ENCODE measurements at regions not wholly inside any gene's neighbourhood (a gene's known extent, or its start where the extent isn't known, plus 50 kb on each side); places are given as distances from the start of the nearest gene placed in this dataset.
A peak's percentile ranks its signal among the peaks of the same experiment; 100 is the strongest.
"Not testable (repeated sequence)": the region's sequence is repeated elsewhere in the genome, so short reads cannot be mapped to it uniquely, and the experiment has no call there.

GRCh38 chr10:15921423-15921945, 61.2 kb upstream of the MINDY3 start:
- H3K36me3 ChIP-seq (ENCODE audit: control insufficient read depth, insufficient read depth, low read length); H3K27me3 ChIP-seq (ENCODE audit: control insufficient read depth, insufficient read depth, low read length); H3K9me3 ChIP-seq (ENCODE audit: control insufficient read depth, insufficient read depth, low read depth, low read length); H3K4me1 ChIP-seq (ENCODE audit: control insufficient read depth, insufficient read depth, low read length); H3K4me3 ChIP-seq (ENCODE audit: low read depth, low read length); H3K9ac ChIP-seq (ENCODE audit: low read length); H3K27ac ChIP-seq (ENCODE audit: low read depth, low read length): not testable (repeated sequence)

DNA sequence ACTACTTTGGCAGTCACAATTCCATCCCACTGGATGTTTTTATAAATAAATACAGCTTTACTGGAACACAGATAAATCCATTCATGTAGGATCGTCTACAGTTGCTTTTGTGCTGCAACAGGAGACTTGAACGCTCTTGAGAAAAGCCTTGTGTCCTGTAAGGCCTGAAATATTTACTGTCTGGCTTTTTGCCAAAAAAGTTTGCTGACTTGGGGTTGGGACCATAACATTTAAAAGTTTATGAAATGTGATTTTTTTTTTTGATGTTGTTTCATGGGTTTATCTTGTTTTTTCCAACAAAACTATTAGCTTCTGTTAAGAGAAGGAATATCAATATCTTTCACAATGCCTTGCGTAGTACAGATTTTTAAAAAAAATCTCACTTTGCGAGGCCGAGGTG, 71.1 kb upstream of the MINDY3 start:
- no peaks in the 10 kb centered on the region for H3K27me3 ChIP-seq (ENCODE audit: control insufficient read depth, insufficient read depth, low read length)
- no peak overlapping the region for H3K9ac ChIP-seq (ENCODE audit: low read length)
- H3K36me3 ChIP-seq (ENCODE audit: control insufficient read depth, insufficient read depth, low read length) = no peaks in the 10 kb centered on the region
- H3K4me3 ChIP-seq (ENCODE audit: low read depth, low read length) = no peak overlapping the region
- H3K9me3 ChIP-seq (ENCODE audit: control insufficient read depth, insufficient read depth, low read depth, low read length) = 0 out of 2 replicates have a peak, but pooled peaks cover 2% of the 10 kb centered on the region
- no peak overlapping the region for H3K27ac ChIP-seq (ENCODE audit: low read depth, low read length)
- H3K4me1 ChIP-seq (ENCODE audit: control insufficient read depth, insufficient read depth, low read length) = no peaks in the 10 kb centered on the region

- not testable (repeated sequence) for H3K36me3 ChIP-seq (ENCODE audit: control insufficient read depth, insufficient read depth, low read length); H3K9me3 ChIP-seq (ENCODE audit: control insufficient read depth, insufficient read depth, low read depth, low read length); H3K4me3 ChIP-seq (ENCODE audit: low read depth, low read length); H3K27me3 ChIP-seq (ENCODE audit: control insufficient read depth, insufficient read depth, low read length); H3K9ac ChIP-seq (ENCODE audit: low read length); H3K27ac ChIP-seq (ENCODE audit: low read depth, low read length); H3K4me1 ChIP-seq (ENCODE audit: control insufficient read depth, insufficient read depth, low read length)
Observed at GRCh38 chr10:15939543-15939942, 79.2 kb upstream of the MINDY3 start.

- H3K27ac ChIP-seq (ENCODE audit: low read depth, low read length) = no peak overlapping the region
- no peaks in the 10 kb centered on the region for H3K4me1 ChIP-seq (ENCODE audit: control insufficient read depth, insufficient read depth, low read length)
- no peak overlapping the region for H3K9ac ChIP-seq (ENCODE audit: low read length)
Observed at GRCh38 chr10:15943426-15943825, 83.1 kb upstream of the MINDY3 start.

DNA sequence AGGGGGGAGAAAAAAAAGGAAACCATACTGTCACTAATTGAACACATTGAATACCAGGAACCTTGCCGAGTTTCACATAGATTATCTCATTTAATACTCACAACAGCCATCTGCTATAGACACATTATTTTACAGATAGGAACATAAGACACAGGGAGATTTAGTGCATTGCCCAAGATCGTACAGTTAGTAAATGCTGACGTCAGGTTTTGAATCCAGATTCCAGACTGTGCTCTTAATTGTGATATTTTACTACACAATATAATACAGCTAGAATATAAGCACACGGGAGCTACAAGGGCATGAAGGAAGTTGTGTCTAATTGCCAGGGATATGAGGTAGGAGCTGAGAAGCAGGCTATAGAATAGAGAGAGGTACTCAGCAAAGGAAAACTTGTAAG, 93.9 kb upstream of the MINDY3 start:
- H3K36me3 ChIP-seq (ENCODE audit: control insufficient read depth, insufficient read depth, low read length) = no peaks in the 10 kb centered on the region
- H3K9ac ChIP-seq (ENCODE audit: low read length) = no peak overlapping the region
- H3K27ac ChIP-seq (ENCODE audit: low read depth, low read length) = no peak overlapping the region
- H3K9me3 ChIP-seq (ENCODE audit: control insufficient read depth, insufficient read depth, low read depth, low read length) = no peaks in the 10 kb centered on the region
- no peak overlapping the region for H3K4me3 ChIP-seq (ENCODE audit: low read depth, low read length)
- H3K27me3 ChIP-seq (ENCODE audit: control insufficient read depth, insufficient read depth, low read length) = no peaks in the 10 kb centered on the region
- no peaks in the 10 kb centered on the region for H3K4me1 ChIP-seq (ENCODE audit: control insufficient read depth, insufficient read depth, low read length)

More at GRCh38 chr10:15943426-15943825, 83.1 kb upstream of the MINDY3 start:
- H3K9me3 ChIP-seq (ENCODE audit: control insufficient read depth, insufficient read depth, low read depth, low read length) = peaks cover 3% of the 10 kb centered on the region; the same call in 1 of the 2 replicates
- H3K27me3 ChIP-seq (ENCODE audit: control insufficient read depth, insufficient read depth, low read length) = no peaks in the 10 kb centered on the region
- no peaks in the 10 kb centered on the region for H3K36me3 ChIP-seq (ENCODE audit: control insufficient read depth, insufficient read depth, low read length)
- no peak overlapping the region for H3K4me3 ChIP-seq (ENCODE audit: low read depth, low read length)

GRCh38 chr10:15960277-15960676, 100.0 kb upstream of the MINDY3 start:
- H3K36me3 ChIP-seq (ENCODE audit: control insufficient read depth, insufficient read depth, low read length) = no peaks in the 10 kb centered on the region
- no peaks in the 10 kb centered on the region for H3K4me1 ChIP-seq (ENCODE audit: control insufficient read depth, insufficient read depth, low read length)
- no peak overlapping the region for H3K27ac ChIP-seq (ENCODE audit: low read depth, low read length)
- no peak overlapping the region for H3K4me3 ChIP-seq (ENCODE audit: low read depth, low read length)
- H3K9ac ChIP-seq (ENCODE audit: low read length) = no peak overlapping the region
- H3K9me3 ChIP-seq (ENCODE audit: control insufficient read depth, insufficient read depth, low read depth, low read length) = no peaks in the 10 kb centered on the region
- no peaks in the 10 kb centered on the region for H3K27me3 ChIP-seq (ENCODE audit: control insufficient read depth, insufficient read depth, low read length)

DNA sequence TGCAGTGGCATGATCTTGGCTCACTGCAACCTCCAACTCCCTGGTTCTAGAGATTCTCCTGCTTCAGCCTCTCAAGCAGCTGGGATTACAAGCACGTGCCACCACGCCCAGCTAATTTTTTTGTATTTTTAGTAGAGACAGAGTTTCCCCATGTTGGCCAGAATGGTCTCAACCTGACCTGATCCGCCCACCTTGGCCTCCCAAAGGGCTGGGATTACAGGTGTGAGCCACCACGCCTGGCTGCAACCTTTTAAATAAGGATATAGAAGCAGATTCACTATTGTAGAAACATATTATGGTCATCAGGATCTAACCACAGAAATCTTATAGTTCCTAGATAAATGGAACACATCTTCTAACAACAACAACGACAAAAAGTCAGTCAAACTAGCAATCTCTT, 112.4 kb upstream of the MINDY3 start:
- H3K36me3 ChIP-seq (ENCODE audit: control insufficient read depth, insufficient read depth, low read length); H3K27me3 ChIP-seq (ENCODE audit: control insufficient read depth, insufficient read depth, low read length); H3K9me3 ChIP-seq (ENCODE audit: control insufficient read depth, insufficient read depth, low read depth, low read length); H3K4me1 ChIP-seq (ENCODE audit: control insufficient read depth, insufficient read depth, low read length); H3K27ac ChIP-seq (ENCODE audit: low read depth, low read length); H3K9ac ChIP-seq (ENCODE audit: low read length); H3K4me3 ChIP-seq (ENCODE audit: low read depth, low read length): not testable (repeated sequence)

DNA sequence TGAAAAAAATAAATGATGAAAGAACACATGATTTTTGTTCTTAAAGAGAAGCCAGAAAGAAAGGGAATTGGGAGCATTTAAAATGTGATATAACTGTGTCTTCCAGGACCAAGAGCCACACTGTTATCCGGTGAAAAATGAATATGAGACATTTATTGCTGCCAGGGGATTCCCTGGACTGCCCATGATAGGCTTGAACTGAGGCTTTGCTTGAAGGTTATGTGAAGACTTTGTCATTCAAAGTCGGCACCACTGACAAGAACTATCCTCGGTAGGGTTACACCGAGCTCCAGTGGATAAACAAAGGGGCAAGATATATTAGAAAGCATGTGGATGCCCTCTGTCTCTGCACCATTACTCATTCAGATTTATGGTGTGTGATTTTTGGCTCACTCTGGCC, 125.4 kb upstream of the MINDY3 start:
- Histone ChIP-seq H3K4me1 (ENCODE audit: control insufficient read depth, insufficient read depth, low read length) (peaks cover 2% of the 10 kb centered on the region; the same call in 1 of the 2 replicates), H3K9me3 (ENCODE audit: control insufficient read depth, insufficient read depth, low read depth, low read length) (0 out of 2 replicates have a peak, but pooled peaks cover 2% of the 10 kb centered on the region), H3K27ac (ENCODE audit: low read depth, low read length) (no peak overlapping the region), H3K27me3 (ENCODE audit: control insufficient read depth, insufficient read depth, low read length) (no peaks in the 10 kb centered on the region), H3K4me3 (ENCODE audit: low read depth, low read length) (no peak overlapping the region), H3K9ac (ENCODE audit: low read length) (no peak overlapping the region), H3K36me3 (ENCODE audit: control insufficient read depth, insufficient read depth, low read length) (no peaks in the 10 kb centered on the region)

- Histone ChIP-seq H3K9ac (ENCODE audit: low read length) (no peak overlapping the region), H3K4me3 (ENCODE audit: low read depth, low read length) (no peak overlapping the region), H3K4me1 (ENCODE audit: control insufficient read depth, insufficient read depth, low read length) (peaks cover 17% of the 10 kb centered on the region), H3K27me3 (ENCODE audit: control insufficient read depth, insufficient read depth, low read length) (no peaks in the 10 kb centered on the region), H3K9me3 (ENCODE audit: control insufficient read depth, insufficient read depth, low read depth, low read length) (0 out of 2 replicates have a peak, but pooled peaks cover 5% of the 10 kb centered on the region), H3K27ac (ENCODE audit: low read depth, low read length) (peak overlapping the region; percentile 70; the same call in 1 of the 2 replicates), H3K36me3 (ENCODE audit: control insufficient read depth, insufficient read depth, low read length) (no peaks in the 10 kb centered on the region)
Observed at GRCh38 chr10:15990535-15991129, 130.3 kb upstream of the MINDY3 start.

GRCh38 chr10:15997313-15997712, 137.0 kb upstream of the MINDY3 start:
- Histone ChIP-seq H3K36me3 (ENCODE audit: control insufficient read depth, insufficient read depth, low read length) (no peaks in the 10 kb centered on the region), H3K4me3 (ENCODE audit: low read depth, low read length) (no peak overlapping the region), H3K9ac (ENCODE audit: low read length) (no peak overlapping the region), H3K4me1 (ENCODE audit: control insufficient read depth, insufficient read depth, low read length) (no peaks in the 10 kb centered on the region), H3K27ac (ENCODE audit: low read depth, low read length) (no peak overlapping the region), H3K9me3 (ENCODE audit: control insufficient read depth, insufficient read depth, low read depth, low read length) (0 out of 2 replicates have a peak, but pooled peaks cover 3% of the 10 kb centered on the region), H3K27me3 (ENCODE audit: control insufficient read depth, insufficient read depth, low read length) (no peaks in the 10 kb centered on the region)

DNA sequence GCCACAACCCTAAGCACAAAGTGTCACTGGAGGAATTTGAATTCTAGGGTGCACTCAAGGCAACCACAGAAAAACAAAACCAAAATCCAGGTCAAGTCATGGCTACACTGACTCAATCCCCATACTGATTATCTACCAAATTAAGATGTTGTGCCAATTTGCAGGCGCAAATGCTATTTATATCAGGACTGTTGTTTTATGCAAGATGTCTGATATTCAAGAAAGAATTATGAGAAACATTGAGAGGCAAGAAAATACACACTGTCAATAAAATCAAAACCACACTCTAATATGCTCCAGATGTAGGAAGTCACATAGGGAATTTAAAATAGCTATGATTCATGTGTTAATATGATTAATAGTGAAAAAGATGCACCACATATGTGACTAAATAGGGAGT, 141.3 kb upstream of the MINDY3 start:
- no peak overlapping the region for H3K27ac ChIP-seq (ENCODE audit: low read depth, low read length)
- no peak overlapping the region for H3K4me3 ChIP-seq (ENCODE audit: low read depth, low read length)
- no peaks in the 10 kb centered on the region for H3K27me3 ChIP-seq (ENCODE audit: control insufficient read depth, insufficient read depth, low read length)
- no peaks in the 10 kb centered on the region for H3K36me3 ChIP-seq (ENCODE audit: control insufficient read depth, insufficient read depth, low read length)
- H3K4me1 ChIP-seq (ENCODE audit: control insufficient read depth, insufficient read depth, low read length) = no peaks in the 10 kb centered on the region
- H3K9me3 ChIP-seq (ENCODE audit: control insufficient read depth, insufficient read depth, low read depth, low read length) = peaks cover 4% of the 10 kb centered on the region; the same call in 1 of the 2 replicates
- no peak overlapping the region for H3K9ac ChIP-seq (ENCODE audit: low read length)

All from HUES6 (cell line).